GM12892 (cell line): ENCODE measurements at regions not wholly inside any gene's neighbourhood (a gene's known extent, or its start where the extent isn't known, plus 50 kb on each side); places are given as distances from the start of the nearest gene placed in this dataset.

Experiments
- POLR2AphosphoS5 ChIP-seq: IDR thresholded peaks from 2 replicates; pipeline ENCODE4 v1.6.1; 2011; ENCODE audit warnings: low read depth, low read length, control low read depth
- TAF1 ChIP-seq: IDR thresholded peaks from 2 replicates; pipeline ENCODE4 v1.6.1; 2011; ENCODE audit warnings: low read depth, mild to moderate bottlenecking, control low read depth, low read length, borderline replicate concordance

- TF ChIP-seq POLR2AphosphoS5: no peak
- no peak for TF ChIP-seq TAF1
Observed at GRCh38 chr3:40753291-40753770, 228.6 kb downstream of the ZNF621 start.
